HepG2 (cell line): ENCODE measurements at regions not wholly inside any gene's neighbourhood (a gene's known extent, or its start where the extent isn't known, plus 50 kb on each side); places are given as distances from the start of the nearest gene placed in this dataset.

Experiments used
- EP300 ChIP-seq, 3 experiments: sonication (generic) in 1 of 3; formaldehyde crosslinking in 1 of 3; IDR thresholded peaks; 2 replicates each; pipeline versions ENCODE4 v1.5.1 to v1.6.1; 2011 to 2020; ENCODE audit warnings: low read depth in 2 of 3, low read length in 2 of 3, borderline replicate concordance in 1 of 3, improper control_type of control experiment in 1 of 3, mild to moderate bottlenecking in 1 of 3, missing genetic modification reagents in 1 of 3, moderate library complexity in 1 of 3
- NFAT5 ChIP-seq: sonication (generic); formaldehyde crosslinking; IDR thresholded peaks from 2 replicates; pipeline ENCODE4 v1.4.0; 2020; ENCODE audit warnings: missing genetic modification reagents
- SMAD9 ChIP-seq: sonication (generic); formaldehyde crosslinking; IDR thresholded peaks from 2 replicates; pipeline ENCODE4 v1.5.1; 2020; ENCODE audit warnings: mild to moderate bottlenecking, missing genetic modification reagents
- ZNF280D ChIP-seq: sonication (generic); formaldehyde crosslinking; IDR thresholded peaks from 2 replicates; pipeline ENCODE4 v1.5.1; 2020; ENCODE audit warnings: mild to moderate bottlenecking, missing genetic modification reagents

- no peak for TF ChIP-seq NFAT5 (CRISPR knock-in tag)
- TF ChIP-seq EP300 (IDR thresholded peaks at IDR 0.05; ENCODE audit: low read depth in 2 of 2, low read length in 2 of 2): peak in 1 of 2 experiments; percentile 50; a peak in 1 of 4 replicates
- TF ChIP-seq EP300 (CRISPR knock-in tag; IDR thresholded peaks at IDR 0.05; ENCODE audit: borderline replicate concordance): no peak
- no peak for TF ChIP-seq SMAD9
- no peak for TF ChIP-seq ZNF280D (CRISPR knock-in tag)
These were observed 68.5 kb upstream of the RAI14 start (continued) for GRCh38 chr5:34587355-34588241.
